Caco-2 (cell line): ENCODE measurements at regions not wholly inside any gene's neighbourhood (a gene's known extent, or its start where the extent isn't known, plus 50 kb on each side); places are given as distances from the start of the nearest gene placed in this dataset.

Experiments used
- BruUV-seq: library from RNA; stranded (reverse); fragments of 400-500 nt; replicated peaks from 2 replicates; lab custom pipeline; 2021; lab: Mats Ljungman, UMichigan
- CTCF ChIA-PET: fragments of 300-600 bp; sonication (Branson Sonifier 250); formaldehyde crosslinking; loops from one replicate; lab custom pipeline; 2022; ENCODE audit warnings: antibody characterized with exemption; lab: Charles Lee
- POLR2A ChIA-PET: fragments of 300-600 bp; sonication (Branson Sonifier 250); formaldehyde crosslinking; loops from one replicate; lab custom pipeline; 2022; ENCODE audit warnings: antibody characterized with exemption; lab: Charles Lee
- DNase-seq, 2 experiments: peaks; one replicate each; pipeline versions ENCODE4 v3.0.0 to v3.0.0-alpha.2; 2020 to 2022
- H3K27me3 ChIP-seq: replicated peaks from 2 replicates; pipeline ENCODE4 v1.6.0; 2011; ENCODE audit warnings: low read length; ENCODE audit not compliant: control insufficient read depth, insufficient read depth
- H3K36me3 ChIP-seq: 2 replicates; pipeline ENCODE4 v1.5.1; 2011; ENCODE audit warnings: low read length; ENCODE audit not compliant: control insufficient read depth, insufficient read depth
- H3K4me1 ChIP-seq: fragments of 250-450 bp; sonication (Bioruptor Pico); 2 replicates; pipeline ENCODE4 v1.5.1; 2020; ENCODE audit warnings: mild to moderate bottlenecking
- H3K4me3 ChIP-seq: 2 replicates; pipeline ENCODE4 v1.5.1; 2011; ENCODE audit warnings: low read depth, mild to moderate bottlenecking, control low read depth, low read length
- H3K9me3 ChIP-seq: fragments of 250-450 bp; sonication (Bioruptor Pico); 2 replicates; pipeline ENCODE4 v1.5.1; 2020; ENCODE audit warnings: mild to moderate bottlenecking, moderate library complexity
- H3K27ac Mint-ChIP-seq: one replicate; pipeline ENCODE4 v1.8.0; 2022; ENCODE audit warnings: mixed read lengths; ENCODE audit not compliant: unreplicated experiment
- H3K27me3 Mint-ChIP-seq: one replicate; pipeline ENCODE4 v1.8.0; 2022; ENCODE audit warnings: mixed read lengths; ENCODE audit not compliant: insufficient read depth, unreplicated experiment
- H3K36me3 Mint-ChIP-seq: one replicate; pipeline ENCODE4 v1.8.0; 2022; ENCODE audit warnings: mild to moderate bottlenecking, mixed read lengths; ENCODE audit not compliant: insufficient read depth, unreplicated experiment
- H3K4me1 Mint-ChIP-seq: one replicate; pipeline ENCODE4 v1.8.0; 2022; ENCODE audit warnings: low read depth, mixed read lengths; ENCODE audit not compliant: unreplicated experiment
- H3K4me3 Mint-ChIP-seq: one replicate; pipeline ENCODE4 v1.8.0; 2022; ENCODE audit warnings: mild to moderate bottlenecking, moderate library complexity, mixed read lengths; ENCODE audit not compliant: unreplicated experiment
- H3K9me3 Mint-ChIP-seq: one replicate; pipeline ENCODE4 v1.8.0; 2022; ENCODE audit warnings: mixed read lengths; ENCODE audit not compliant: unreplicated experiment
- intact Hi-C: fragments of 100-400 bp; cut with micrococcal nuclease; formaldehyde crosslinking; loops from one replicate; pipeline ENCODE4 v1.10.0; 2022; ENCODE audit not compliant: unreplicated experiment
- TF ChIP-seq, protein P1 (sequence below), 2 experiments: fragments of 200-600 bp in 1 of 2; IDR thresholded peaks; 1 replicate in 1 of 2; 2 replicates in 1 of 2; pipeline versions ENCODE4 v1.5.1 to v1.8.0; 2011 to 2022; ENCODE audit warnings: antibody characterized with exemption in 1 of 2, control low read depth in 1 of 2, inconsistent platforms in 1 of 2, low read depth in 1 of 2, low read length in 1 of 2, mild to moderate bottlenecking in 1 of 2, moderate library complexity in 1 of 2; ENCODE audit not compliant: insufficient read depth in 1 of 2, severe bottlenecking in 1 of 2, unreplicated experiment in 1 of 2

DNA sequence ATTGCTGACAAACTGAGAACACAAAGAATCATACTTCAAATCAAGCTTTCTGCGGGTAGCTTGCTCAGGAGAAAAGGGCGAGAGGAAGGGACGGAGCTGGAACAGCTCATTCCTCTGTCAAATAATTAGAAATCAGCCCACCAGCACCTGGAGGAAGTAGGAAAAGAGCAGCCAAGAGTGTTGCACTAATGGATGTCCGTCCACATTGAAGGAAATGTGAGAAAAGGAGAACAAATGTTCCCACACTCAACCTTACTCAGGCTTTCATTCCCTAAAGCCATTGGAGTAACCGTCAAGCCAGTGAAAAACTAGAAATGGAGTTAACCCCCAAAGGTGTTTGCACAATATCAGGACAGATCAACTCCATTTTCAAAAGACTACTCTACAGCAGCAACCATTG is 233.0 kb upstream of the PRKD1 start:
- no TSS peak for BruUV-seq
- no peak for DNase-seq
- CTCF ChIA-PET, result no interaction called here
- Histone ChIP-seq H3K36me3 (no peaks in the 10 kb centered on the region), H3K9me3 (no peaks in the 10 kb centered on the region), H3K4me3 (no peak overlapping the region), H3K27me3 (no peaks in the 10 kb centered on the region), H3K4me1 (no peaks in the 10 kb centered on the region)
- intact Hi-C loops, result no loop called here
- POLR2A ChIA-PET, result no interaction called here
- Mint-ChIP-seq H3K27me3 (peaks cover 3% of the 10 kb centered on the region), H3K4me1 (no peaks in the 10 kb centered on the region), H3K9me3 (no peaks in the 10 kb centered on the region), H3K4me3 (no peak overlapping the region), H3K27ac (no peak overlapping the region), H3K36me3 (no peaks in the 10 kb centered on the region)
- TF ChIP-seq, protein P1, sequence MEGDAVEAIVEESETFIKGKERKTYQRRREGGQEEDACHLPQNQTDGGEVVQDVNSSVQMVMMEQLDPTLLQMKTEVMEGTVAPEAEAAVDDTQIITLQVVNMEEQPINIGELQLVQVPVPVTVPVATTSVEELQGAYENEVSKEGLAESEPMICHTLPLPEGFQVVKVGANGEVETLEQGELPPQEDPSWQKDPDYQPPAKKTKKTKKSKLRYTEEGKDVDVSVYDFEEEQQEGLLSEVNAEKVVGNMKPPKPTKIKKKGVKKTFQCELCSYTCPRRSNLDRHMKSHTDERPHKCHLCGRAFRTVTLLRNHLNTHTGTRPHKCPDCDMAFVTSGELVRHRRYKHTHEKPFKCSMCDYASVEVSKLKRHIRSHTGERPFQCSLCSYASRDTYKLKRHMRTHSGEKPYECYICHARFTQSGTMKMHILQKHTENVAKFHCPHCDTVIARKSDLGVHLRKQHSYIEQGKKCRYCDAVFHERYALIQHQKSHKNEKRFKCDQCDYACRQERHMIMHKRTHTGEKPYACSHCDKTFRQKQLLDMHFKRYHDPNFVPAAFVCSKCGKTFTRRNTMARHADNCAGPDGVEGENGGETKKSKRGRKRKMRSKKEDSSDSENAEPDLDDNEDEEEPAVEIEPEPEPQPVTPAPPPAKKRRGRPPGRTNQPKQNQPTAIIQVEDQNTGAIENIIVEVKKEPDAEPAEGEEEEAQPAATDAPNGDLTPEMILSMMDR (IDR thresholded peaks at IDR 0.05; ENCODE audit: insufficient read depth in 1 of 2, low read depth in 1 of 2, low read length in 1 of 2, severe bottlenecking in 1 of 2, unreplicated experiment in 1 of 2), result no peak

DNA sequence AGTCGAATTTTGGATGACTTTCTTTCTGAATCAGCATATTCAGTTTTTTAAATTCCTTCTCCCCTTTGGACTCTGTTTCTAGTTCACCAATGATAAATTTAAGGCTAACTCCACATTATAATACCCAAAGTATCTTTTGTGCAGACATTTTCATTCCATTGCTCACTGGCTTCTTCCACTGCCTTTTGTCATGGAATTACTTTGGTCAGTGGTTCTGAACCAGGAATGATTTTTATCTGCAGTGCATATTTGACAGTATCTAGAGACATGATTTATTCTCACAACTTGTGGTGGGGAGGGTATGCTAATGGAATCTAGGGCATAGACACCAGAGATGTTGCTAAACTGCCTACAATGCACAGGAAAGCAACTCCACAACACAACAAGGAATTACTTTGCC is 234.4 kb upstream of the PRKD1 start:
- intact Hi-C loops, result no loop called here

DNA sequence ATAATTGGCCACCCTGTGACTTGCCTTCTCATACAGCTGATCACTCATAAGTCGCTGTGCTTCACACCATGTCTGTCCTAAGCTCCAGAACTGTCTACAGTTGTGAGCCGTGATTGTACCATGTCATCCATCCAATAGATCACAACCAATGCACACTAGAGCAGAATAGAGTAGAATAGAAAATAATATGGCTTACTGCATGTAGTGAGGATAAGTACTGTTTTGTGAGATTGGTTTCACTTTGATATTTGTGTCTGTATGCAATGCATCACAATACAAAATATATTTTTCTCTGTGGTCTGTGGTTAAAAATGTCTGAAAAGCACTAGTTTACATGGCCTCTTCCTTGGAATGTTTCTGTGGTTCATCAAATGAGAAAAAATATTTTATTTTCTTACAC is 237.6 kb upstream of the PRKD1 start:
- Histone ChIP-seq H3K4me1 (no peaks in the 10 kb centered on the region), H3K36me3 (no peaks in the 10 kb centered on the region), H3K4me3 (no peak overlapping the region), H3K27me3 (no peaks in the 10 kb centered on the region), H3K9me3 (no peaks in the 10 kb centered on the region)
- ChIA-PET CTCF (no interaction called here), POLR2A (no interaction called here)
- no peak for DNase-seq
- Mint-ChIP-seq H3K27me3 (no peaks in the 10 kb centered on the region), H3K4me3 (no peak overlapping the region), H3K36me3 (no peaks in the 10 kb centered on the region), H3K27ac (no peak overlapping the region), H3K9me3 (no peaks in the 10 kb centered on the region), H3K4me1 (no peaks in the 10 kb centered on the region)
- TF ChIP-seq, protein P1 (IDR thresholded peaks at IDR 0.05; ENCODE audit: insufficient read depth in 1 of 2, low read depth in 1 of 2, low read length in 1 of 2, severe bottlenecking in 1 of 2, unreplicated experiment in 1 of 2), result no peak
- BruUV-seq, result no TSS peak
- intact Hi-C loops, result no loop called here

More for the DNA sequence above, 234.4 kb upstream of the PRKD1 start:
- Mint-ChIP-seq H3K4me3 (no peak overlapping the region), H3K4me1 (no peaks in the 10 kb centered on the region), H3K36me3 (no peaks in the 10 kb centered on the region), H3K27ac (no peak overlapping the region), H3K9me3 (no peaks in the 10 kb centered on the region), H3K27me3 (no peaks in the 10 kb centered on the region)
- TF ChIP-seq, protein P1 (IDR thresholded peaks at IDR 0.05; ENCODE audit: insufficient read depth in 1 of 2, low read depth in 1 of 2, low read length in 1 of 2, severe bottlenecking in 1 of 2, unreplicated experiment in 1 of 2), result no peak
- CTCF ChIA-PET, result no interaction called here
- Histone ChIP-seq H3K4me3 (no peak overlapping the region), H3K4me1 (no peaks in the 10 kb centered on the region), H3K27me3 (no peaks in the 10 kb centered on the region), H3K36me3 (no peaks in the 10 kb centered on the region), H3K9me3 (no peaks in the 10 kb centered on the region)
- POLR2A ChIA-PET, result no interaction called here
- no TSS peak for BruUV-seq
- DNase-seq, result no peak
